ENCODE measurements at regions not wholly inside any gene's neighbourhood (a gene's known extent, or its start where the extent isn't known, plus 50 kb on each side); places are given as distances from the start of the nearest gene placed in this dataset.
"Not testable (repeated sequence)": the region's sequence is repeated elsewhere in the genome, so short reads cannot be mapped to it uniquely, and the experiment has no call there.

DNA sequence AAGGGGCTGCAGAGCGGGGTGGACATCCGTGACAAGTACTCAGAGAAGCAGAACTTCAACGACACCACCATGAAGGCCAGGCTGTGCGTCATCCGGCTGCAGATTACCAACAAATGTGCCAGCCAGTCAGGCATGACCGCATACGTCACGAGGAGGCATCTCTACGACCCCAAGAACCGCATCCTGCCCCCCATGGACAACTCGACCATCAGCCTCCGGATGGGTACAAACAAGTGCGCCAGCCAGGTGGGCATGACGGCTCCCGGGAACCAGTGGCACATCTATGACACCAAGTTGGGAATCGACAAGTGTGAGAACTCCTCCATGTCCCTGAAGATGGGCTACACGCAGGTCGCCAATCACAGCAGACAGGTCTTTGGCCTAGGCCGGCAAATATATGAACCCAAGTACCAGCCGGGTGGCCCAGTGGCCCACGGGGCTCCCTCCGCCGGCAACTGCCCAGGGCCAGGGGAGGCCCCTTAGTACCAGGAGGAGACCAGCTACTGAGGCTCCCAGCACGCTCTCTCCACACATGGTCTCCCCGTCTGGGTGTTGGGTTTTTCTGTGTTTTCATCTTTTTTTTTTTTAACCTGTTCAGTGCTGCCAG lies 133.4 kb upstream of the TEKT4 start:
- not testable (repeated sequence) for DNase-seq

- DNase-seq: no peak
Measured at GRCh38 chr2:94753466-94753998, 117.7 kb upstream of the TEKT4 start.

GRCh38 chr2:94758546-94758945 lies 112.7 kb upstream of the TEKT4 start:
- no peak for DNase-seq

DNA sequence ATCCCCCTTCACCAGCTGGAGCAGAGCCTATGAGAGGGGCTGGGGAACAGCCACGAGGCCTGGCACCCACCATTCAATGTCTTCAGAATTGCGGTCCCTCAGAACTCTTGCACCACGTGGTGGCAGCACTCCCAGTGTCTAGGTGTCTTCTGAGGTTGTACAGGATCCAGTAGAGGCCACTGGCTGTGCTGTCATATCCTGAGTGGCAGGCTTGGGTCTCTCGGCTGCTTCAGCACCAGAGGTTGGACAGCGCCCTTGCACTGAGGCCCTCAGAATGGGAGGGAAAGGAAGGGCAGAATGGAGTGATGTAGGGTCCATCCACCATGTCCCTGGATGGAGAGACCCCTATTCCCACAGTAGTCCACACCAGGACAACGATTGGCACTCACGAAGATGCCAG lies 112.0 kb upstream of the TEKT4 start:
- DNase-seq: peak; percentile 40

- peak; percentile 3 for DNase-seq
Measured at GRCh38 chr2:94762600-94762999, 108.6 kb upstream of the TEKT4 start.

- no peak for DNase-seq
Measured at GRCh38 chr2:94763318-94763717, 107.9 kb upstream of the TEKT4 start.

- DNase-seq: not testable (repeated sequence)
Measured at GRCh38 chr2:94764331-94764730, 106.9 kb upstream of the TEKT4 start.

DNA sequence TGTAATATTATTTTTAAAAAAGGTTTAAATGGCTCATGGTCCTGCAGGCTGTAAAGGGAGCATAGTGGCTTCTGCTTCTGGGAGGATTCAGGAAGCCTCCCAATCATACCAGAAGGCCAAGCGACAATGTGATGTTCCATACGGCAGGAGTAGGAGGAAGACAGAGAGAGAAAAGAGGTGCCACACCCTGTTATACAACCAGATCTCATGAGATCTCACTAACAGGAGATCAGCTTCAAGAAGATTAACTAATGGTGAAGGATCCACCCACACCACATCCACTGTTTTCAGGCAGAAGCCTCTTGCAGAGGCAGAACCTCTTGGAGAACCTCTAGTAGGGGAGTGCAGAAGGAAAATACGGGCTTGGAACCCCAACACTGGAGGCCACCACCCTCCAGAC lies 103.9 kb upstream of the TEKT4 start:
- DNase-seq: no peak

DNA sequence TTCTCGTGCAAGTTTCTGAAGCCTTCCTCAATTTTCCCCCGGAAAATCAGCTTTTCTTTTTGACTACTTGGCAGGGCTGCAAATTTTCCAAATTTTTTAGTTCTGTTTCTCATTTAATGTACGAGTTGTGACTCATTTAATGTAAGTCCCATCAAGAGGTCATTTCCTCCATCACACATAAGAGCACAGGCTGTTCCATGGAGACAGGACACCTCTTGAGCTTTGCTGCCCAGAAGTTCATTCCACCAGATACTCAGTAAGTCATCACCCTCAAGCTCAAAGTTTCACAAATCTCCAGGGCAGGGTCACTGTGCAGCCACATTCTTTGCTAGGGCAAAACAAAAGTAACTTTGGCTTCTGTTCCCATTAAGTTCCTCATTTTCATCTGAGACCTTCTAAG lies 101.5 kb upstream of the TEKT4 start:
- no peak for DNase-seq

GRCh38 chr2:94774851-94775250 lies 96.4 kb upstream of the TEKT4 start:
- DNase-seq: no peak

GRCh38 chr2:94776036-94776435 lies 95.2 kb upstream of the TEKT4 start:
- DNase-seq: no peak

- not testable (repeated sequence) for DNase-seq
Measured at GRCh38 chr2:94785105-94785504, 86.1 kb upstream of the TEKT4 start.

DNA sequence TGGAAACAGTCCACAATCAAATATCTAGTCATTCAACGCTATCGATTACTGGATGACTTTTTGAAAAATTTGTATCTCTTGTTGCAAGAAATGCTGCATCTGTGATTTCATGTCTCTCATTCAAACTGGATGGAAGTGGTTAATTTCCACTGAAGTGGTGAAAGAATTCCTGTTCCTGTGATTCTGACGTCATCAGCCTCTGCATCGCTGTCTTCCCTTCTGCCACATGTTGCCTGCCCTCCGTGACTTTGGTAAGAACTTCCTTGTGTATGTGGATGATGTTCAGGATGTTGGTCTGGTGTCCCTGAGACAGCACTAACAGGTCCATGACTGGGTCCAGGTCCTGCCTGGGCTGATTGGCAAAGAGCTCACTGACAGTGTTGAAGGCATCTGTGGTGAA lies 84.8 kb upstream of the TEKT4 start:
- not testable (repeated sequence) for DNase-seq

GRCh38 chr2:94790169-94790568 lies 81.1 kb upstream of the TEKT4 start:
- DNase-seq: not testable (repeated sequence)

DNA sequence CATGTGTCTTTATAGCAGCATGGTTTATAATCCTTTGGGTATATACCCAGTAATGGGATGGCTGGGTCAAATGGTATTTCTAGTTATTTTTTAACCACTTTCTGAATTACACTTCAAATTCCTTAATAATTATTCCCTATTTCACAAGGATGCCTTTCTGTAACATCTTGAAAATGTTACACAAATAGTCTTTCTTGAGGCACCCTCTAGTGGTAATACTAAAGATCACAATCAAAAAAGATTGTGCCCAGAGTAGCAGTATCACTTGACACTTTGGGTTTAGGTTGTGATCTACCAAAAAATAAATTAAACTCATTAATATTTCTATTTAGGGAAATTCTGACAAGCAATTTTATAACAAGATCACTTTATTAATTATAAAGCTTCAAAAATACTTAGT lies 74.0 kb upstream of the TEKT4 start:
- DNase-seq: not testable (repeated sequence)

Measured in retina (tissue), 1 donor.